ENCODE measurements at regions not wholly inside any gene's neighbourhood (a gene's known extent, or its start where the extent isn't known, plus 50 kb on each side); places are given as distances from the start of the nearest gene placed in this dataset.

- H3K27me3 Mint-ChIP-seq (ENCODE audit: low read depth in 2 of 2), result peaks cover 0 to 3% of the 10 kb centered on the region in 2 donors
- H3K4me1 Mint-ChIP-seq, result no peaks in the 10 kb centered on the region
- H3K9me3 Mint-ChIP-seq, result no peaks in the 10 kb centered on the region
- 85% methylated on average over 8 of the region's 8 CpGs for WGBS (ENCODE audit: insufficient coverage)
- no peak overlapping the region for H3K27ac ChIP-seq (ENCODE audit: low read length)
- H3K4me3 ChIP-seq (ENCODE audit: low read length), result no peak overlapping the region
- no peaks in the 10 kb centered on the region for H3K27me3 ChIP-seq (ENCODE audit: control insufficient read depth, insufficient read depth, low read length)
- H3K27ac Mint-ChIP-seq, result no peak overlapping the region
- no peak for DNase-seq
- ATAC-seq, result no peak
- no peaks in the 10 kb centered on the region for H3K4me1 ChIP-seq (ENCODE audit: control insufficient read depth, insufficient read depth, low read length)
- TF ChIP-seq, protein P1, sequence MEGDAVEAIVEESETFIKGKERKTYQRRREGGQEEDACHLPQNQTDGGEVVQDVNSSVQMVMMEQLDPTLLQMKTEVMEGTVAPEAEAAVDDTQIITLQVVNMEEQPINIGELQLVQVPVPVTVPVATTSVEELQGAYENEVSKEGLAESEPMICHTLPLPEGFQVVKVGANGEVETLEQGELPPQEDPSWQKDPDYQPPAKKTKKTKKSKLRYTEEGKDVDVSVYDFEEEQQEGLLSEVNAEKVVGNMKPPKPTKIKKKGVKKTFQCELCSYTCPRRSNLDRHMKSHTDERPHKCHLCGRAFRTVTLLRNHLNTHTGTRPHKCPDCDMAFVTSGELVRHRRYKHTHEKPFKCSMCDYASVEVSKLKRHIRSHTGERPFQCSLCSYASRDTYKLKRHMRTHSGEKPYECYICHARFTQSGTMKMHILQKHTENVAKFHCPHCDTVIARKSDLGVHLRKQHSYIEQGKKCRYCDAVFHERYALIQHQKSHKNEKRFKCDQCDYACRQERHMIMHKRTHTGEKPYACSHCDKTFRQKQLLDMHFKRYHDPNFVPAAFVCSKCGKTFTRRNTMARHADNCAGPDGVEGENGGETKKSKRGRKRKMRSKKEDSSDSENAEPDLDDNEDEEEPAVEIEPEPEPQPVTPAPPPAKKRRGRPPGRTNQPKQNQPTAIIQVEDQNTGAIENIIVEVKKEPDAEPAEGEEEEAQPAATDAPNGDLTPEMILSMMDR (IDR thresholded peaks at IDR 0.05), result no peak
- no peaks in the 10 kb centered on the region for H3K36me3 ChIP-seq (ENCODE audit: control insufficient read depth, insufficient read depth, low read length)
- H3K9me3 ChIP-seq (ENCODE audit: control insufficient read depth, insufficient read depth, low read length), result no peaks in the 10 kb centered on the region
- intact Hi-C loops (cut with micrococcal nuclease), result no loop called here
- no peaks in the 10 kb centered on the region for H3K36me3 Mint-ChIP-seq
- no peak overlapping the region for H3K4me3 Mint-ChIP-seq
These were observed 260.3 kb upstream of the TCERG1L start for GRCh38 chr10:131571865-131572264.

- WGBS (ENCODE audit: insufficient coverage), result 92% methylated on average over 11 of the region's 11 CpGs
- peaks cover 0 to under 1% of the 10 kb centered on the region in 2 donors for H3K27me3 Mint-ChIP-seq (ENCODE audit: low read depth in 2 of 2)
- H3K9me3 ChIP-seq (ENCODE audit: control insufficient read depth, insufficient read depth, low read length), result no peaks in the 10 kb centered on the region
- H3K36me3 ChIP-seq (ENCODE audit: control insufficient read depth, insufficient read depth, low read length), result no peaks in the 10 kb centered on the region
- H3K4me1 Mint-ChIP-seq, result no peaks in the 10 kb centered on the region
- no peak overlapping the region for H3K4me3 Mint-ChIP-seq
- intact Hi-C loops (cut with micrococcal nuclease), result no loop called here
- H3K4me3 ChIP-seq (ENCODE audit: low read length), result no peak overlapping the region
- no peaks in the 10 kb centered on the region for H3K27me3 ChIP-seq (ENCODE audit: control insufficient read depth, insufficient read depth, low read length)
- H3K9me3 Mint-ChIP-seq, result no peaks in the 10 kb centered on the region
- H3K27ac Mint-ChIP-seq, result no peak overlapping the region
- TF ChIP-seq, protein P1 (IDR thresholded peaks at IDR 0.05), result no peak
- no peaks in the 10 kb centered on the region for H3K4me1 ChIP-seq (ENCODE audit: control insufficient read depth, insufficient read depth, low read length)
- no peak overlapping the region for H3K27ac ChIP-seq (ENCODE audit: low read length)
- no peaks in the 10 kb centered on the region for H3K36me3 Mint-ChIP-seq
- ATAC-seq (no peak), DNase-seq (no peak)
These were observed 261.7 kb upstream of the TCERG1L start for GRCh38 chr10:131573256-131573655.

GRCh38 chr10:131573707-131574106 is 262.2 kb upstream of the TCERG1L start:
- ATAC-seq, result no peak
- H3K4me1 ChIP-seq (ENCODE audit: control insufficient read depth, insufficient read depth, low read length), result no peaks in the 10 kb centered on the region
- H3K27ac ChIP-seq (ENCODE audit: low read length), result no peak overlapping the region
- no peak for DNase-seq
- no peaks in the 10 kb centered on the region for H3K27me3 ChIP-seq (ENCODE audit: control insufficient read depth, insufficient read depth, low read length)
- H3K4me1 Mint-ChIP-seq, result no peaks in the 10 kb centered on the region
- 81% methylated on average over 2 of the region's 2 CpGs for WGBS (ENCODE audit: insufficient coverage)
- intact Hi-C loops (cut with micrococcal nuclease), result no loop called here
- H3K4me3 ChIP-seq (ENCODE audit: low read length), result no peak overlapping the region
- H3K36me3 Mint-ChIP-seq, result no peaks in the 10 kb centered on the region
- H3K27ac Mint-ChIP-seq, result no peak overlapping the region
- no peaks in the 10 kb centered on the region for H3K27me3 Mint-ChIP-seq (ENCODE audit: low read depth in 2 of 2)
- H3K9me3 Mint-ChIP-seq, result no peaks in the 10 kb centered on the region
- TF ChIP-seq, protein P1 (IDR thresholded peaks at IDR 0.05), result no peak
- no peaks in the 10 kb centered on the region for H3K36me3 ChIP-seq (ENCODE audit: control insufficient read depth, insufficient read depth, low read length)
- no peaks in the 10 kb centered on the region for H3K9me3 ChIP-seq (ENCODE audit: control insufficient read depth, insufficient read depth, low read length)
- H3K4me3 Mint-ChIP-seq, result no peak overlapping the region

DNA sequence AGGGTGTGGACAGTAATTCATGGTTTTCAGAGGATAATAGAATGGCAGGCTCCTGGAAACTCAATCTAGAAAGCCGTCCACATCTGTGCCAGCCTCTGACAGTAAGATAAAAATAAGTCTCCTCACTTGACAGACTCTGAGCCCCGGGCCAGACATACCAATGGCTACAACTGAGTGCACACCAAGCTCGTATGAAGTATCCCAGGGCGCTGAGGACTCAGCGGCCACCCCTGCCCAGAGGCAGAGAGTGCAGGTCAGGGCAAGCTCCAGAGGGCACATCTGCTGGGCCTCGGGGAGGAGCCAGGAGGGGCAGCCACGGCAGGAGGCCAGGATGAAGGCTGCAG is 262.8 kb upstream of the TCERG1L start:
- ATAC-seq, result no peak
- TF ChIP-seq, protein P1 (IDR thresholded peaks at IDR 0.05), result no peak
- no peaks in the 10 kb centered on the region for H3K4me1 ChIP-seq (ENCODE audit: control insufficient read depth, insufficient read depth, low read length)

More for the DNA sequence above, 262.8 kb upstream of the TCERG1L start:
- Mint-ChIP-seq H3K9me3 (no peaks in the 10 kb centered on the region), H3K36me3 (no peaks in the 10 kb centered on the region), H3K27me3 (ENCODE audit: low read depth in 2 of 2) (no peaks in the 10 kb centered on the region), H3K27ac (no peak overlapping the region), H3K4me1 (no peaks in the 10 kb centered on the region), H3K4me3 (no peak overlapping the region)
- Histone ChIP-seq H3K9me3 (ENCODE audit: control insufficient read depth, insufficient read depth, low read length) (no peaks in the 10 kb centered on the region), H3K4me3 (ENCODE audit: low read length) (no peak overlapping the region), H3K27ac (ENCODE audit: low read length) (no peak overlapping the region), H3K27me3 (ENCODE audit: control insufficient read depth, insufficient read depth, low read length) (no peaks in the 10 kb centered on the region), H3K36me3 (ENCODE audit: control insufficient read depth, insufficient read depth, low read length) (no peaks in the 10 kb centered on the region)
- DNase-seq, result no peak
- WGBS (ENCODE audit: insufficient coverage), result 78% methylated on average over 7 of the region's 7 CpGs
- intact Hi-C loops (cut with micrococcal nuclease), result no loop called here

Data from natural killer cell (primary cell).